Neural crest cell (in vitro differentiated cells): ENCODE measurements at regions not wholly inside any gene's neighbourhood (a gene's known extent, or its start where the extent isn't known, plus 50 kb on each side); places are given as distances from the start of the nearest gene placed in this dataset.
"Not testable (repeated sequence)": the region's sequence is repeated elsewhere in the genome, so short reads cannot be mapped to it uniquely, and the experiment has no call there.

ENCODE experiments used
- DNase-seq: peaks from one replicate; pipeline ENCODE4 v3.0.0; 2021; ENCODE audit warnings: low read depth, mixed read lengths, low spot score
- H3K27ac Mint-ChIP-seq: one replicate; pipeline ENCODE4 v1.8.0; 2021; ENCODE audit warnings: mild to moderate bottlenecking, mixed read lengths; ENCODE audit not compliant: unreplicated experiment
- H3K27me3 Mint-ChIP-seq: 2 replicates; pipeline ENCODE4 v1.8.0; 2021; ENCODE audit warnings: low read depth, mild to moderate bottlenecking, mixed read lengths
- H3K36me3 Mint-ChIP-seq: 2 replicates; pipeline ENCODE4 v1.8.0; 2021; ENCODE audit warnings: low read depth, mild to moderate bottlenecking, mixed read lengths
- H3K4me1 Mint-ChIP-seq: 2 replicates; pipeline ENCODE4 v1.8.0; 2021; ENCODE audit warnings: mixed read lengths
- H3K4me3 Mint-ChIP-seq: one replicate; pipeline ENCODE4 v1.8.0; 2021; ENCODE audit warnings: mild to moderate bottlenecking, mixed read lengths
- H3K9me3 Mint-ChIP-seq: 2 replicates; pipeline ENCODE4 v1.8.0; 2021; ENCODE audit warnings: mixed read lengths
- CTCF ChIP-seq: fragments of 200-600 bp; sonication (generic); conservative IDR thresholded peaks from 2 replicates; pipeline ENCODE4 v1.5.0; 2021; ENCODE audit warnings: antibody characterized with exemption, mild to moderate bottlenecking

DNA sequence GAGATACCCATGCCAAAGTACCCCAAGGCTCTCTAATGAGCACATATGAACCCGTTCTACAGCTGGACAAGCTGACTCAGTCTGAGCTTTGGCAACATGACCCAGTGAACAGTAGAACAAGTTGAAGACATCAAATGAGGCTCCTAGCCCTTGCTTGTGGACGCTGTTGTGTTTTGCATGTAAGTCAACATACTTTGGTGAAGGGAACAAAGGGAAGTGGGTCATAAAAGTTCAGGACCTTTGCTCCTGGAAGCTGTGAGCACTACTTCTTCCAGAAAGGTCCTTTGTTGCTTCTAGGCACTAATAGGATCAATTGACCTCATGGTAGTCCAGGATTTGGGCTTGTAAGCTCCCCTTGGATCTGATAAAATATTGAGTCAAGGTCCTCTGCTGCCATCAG lies 613.5 kb upstream of the TBX3 start:
- peaks cover 18% of the 10 kb centered on the region for H3K27me3 Mint-ChIP-seq
- DNase-seq, result no peak
- no peaks in the 10 kb centered on the region for H3K36me3 Mint-ChIP-seq
- no peak for TF ChIP-seq CTCF
- no peak overlapping the region for H3K4me3 Mint-ChIP-seq
- H3K27ac Mint-ChIP-seq, result no peak overlapping the region
- H3K9me3 Mint-ChIP-seq, result peaks cover 5% of the 10 kb centered on the region
- H3K4me1 Mint-ChIP-seq, result peaks cover 22% of the 10 kb centered on the region

- peaks cover 18% of the 10 kb centered on the region for H3K27me3 Mint-ChIP-seq
- TF ChIP-seq CTCF, result no peak
- no peak for DNase-seq
- H3K4me3 Mint-ChIP-seq, result no peak overlapping the region
- H3K9me3 Mint-ChIP-seq, result peaks cover 4% of the 10 kb centered on the region
- no peaks in the 10 kb centered on the region for H3K36me3 Mint-ChIP-seq
- H3K27ac Mint-ChIP-seq, result no peak overlapping the region
- H3K4me1 Mint-ChIP-seq, result peaks cover 28% of the 10 kb centered on the region
Observed at GRCh38 chr12:115296613-115297198, 612.7 kb upstream of the TBX3 start.

GRCh38 chr12:115295886-115296285 lies 611.9 kb upstream of the TBX3 start:
- H3K27ac Mint-ChIP-seq, result no peak overlapping the region
- H3K36me3 Mint-ChIP-seq, result no peaks in the 10 kb centered on the region
- no peaks in the 10 kb centered on the region for H3K9me3 Mint-ChIP-seq
- no peak for DNase-seq
- peaks cover 28% of the 10 kb centered on the region for H3K4me1 Mint-ChIP-seq
- no peak overlapping the region for H3K4me3 Mint-ChIP-seq
- peaks cover 18% of the 10 kb centered on the region for H3K27me3 Mint-ChIP-seq
- TF ChIP-seq CTCF, result no peak

DNA sequence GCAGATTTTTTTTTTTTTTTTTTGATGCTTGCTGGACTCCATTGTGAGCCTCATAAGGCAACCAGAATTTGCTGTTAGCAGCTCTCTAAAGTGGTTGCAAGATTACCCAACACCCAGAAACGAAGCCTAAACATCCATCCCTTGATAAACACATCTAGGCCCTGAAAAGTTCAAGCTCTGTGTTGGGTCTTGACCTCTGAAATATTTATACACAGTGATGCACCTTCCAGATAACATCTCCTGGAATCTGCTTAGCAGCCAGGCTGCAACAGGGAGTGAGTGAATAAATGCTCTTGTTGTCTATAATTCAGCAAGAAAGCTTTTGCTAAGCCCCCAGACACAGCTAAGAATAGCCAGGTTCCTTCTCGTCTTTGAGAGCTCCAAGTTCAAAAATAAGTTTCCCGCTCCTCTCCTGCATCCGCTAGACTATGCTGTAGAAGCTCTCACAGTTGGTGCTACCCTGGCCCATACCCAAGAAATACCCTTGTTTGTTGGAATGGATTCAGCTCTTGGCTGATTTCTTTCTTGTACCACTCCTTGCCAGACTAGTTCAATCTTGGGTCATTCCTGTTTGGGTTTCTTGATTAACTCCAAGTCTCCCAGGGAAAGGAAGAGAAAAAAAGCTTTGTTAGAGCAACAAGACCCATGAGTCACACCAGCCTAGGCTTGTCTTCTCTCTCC lies 610.6 kb upstream of the TBX3 start:
- H3K4me3 Mint-ChIP-seq, result no peak overlapping the region
- no peak for TF ChIP-seq CTCF
- no peak overlapping the region for H3K27ac Mint-ChIP-seq
- peaks cover 28% of the 10 kb centered on the region for H3K4me1 Mint-ChIP-seq
- no peaks in the 10 kb centered on the region for H3K36me3 Mint-ChIP-seq
- H3K27me3 Mint-ChIP-seq, result peaks cover 18% of the 10 kb centered on the region
- no peak for DNase-seq
- H3K9me3 Mint-ChIP-seq, result no peaks in the 10 kb centered on the region

- not testable (repeated sequence) for H3K9me3 Mint-ChIP-seq, H3K4me3 Mint-ChIP-seq, H3K27me3 Mint-ChIP-seq, H3K27ac Mint-ChIP-seq, H3K36me3 Mint-ChIP-seq, DNase-seq, H3K4me1 Mint-ChIP-seq
Observed at GRCh38 chr12:115285429-115285828, 601.5 kb upstream of the TBX3 start.

DNA sequence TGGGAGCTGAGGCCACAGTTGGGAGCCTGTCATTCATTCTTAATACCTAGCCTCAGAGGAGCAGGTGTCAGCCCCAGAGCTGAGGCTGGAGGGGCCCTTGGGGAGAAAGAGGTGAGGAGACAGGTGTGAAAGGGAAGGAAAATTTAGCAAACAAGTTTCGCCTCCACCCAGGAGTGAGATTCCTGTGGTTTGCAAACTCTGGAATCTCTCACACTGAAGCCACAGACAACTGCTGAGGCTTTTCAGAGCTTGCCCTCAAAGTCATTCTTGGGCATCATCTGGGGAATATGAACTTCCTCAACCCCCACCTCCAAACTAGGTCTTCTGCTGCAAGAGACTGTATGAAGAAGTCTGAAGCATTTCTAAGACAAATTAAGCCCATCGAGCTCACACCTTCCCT lies 589.5 kb upstream of the TBX3 start:
- Mint-ChIP-seq H3K9me3 (no peaks in the 10 kb centered on the region), H3K4me1 (no peaks in the 10 kb centered on the region), H3K27me3 (peaks cover 9% of the 10 kb centered on the region), H3K27ac (no peak overlapping the region), H3K36me3 (no peaks in the 10 kb centered on the region), H3K4me3 (no peak overlapping the region)
- no peak for DNase-seq
- no peak for TF ChIP-seq CTCF
